ENCODE measurements at regions not wholly inside any gene's neighbourhood (a gene's known extent, or its start where the extent isn't known, plus 50 kb on each side); places are given as distances from the start of the nearest gene placed in this dataset.
"Not testable (repeated sequence)": the region's sequence is repeated elsewhere in the genome, so short reads cannot be mapped to it uniquely, and the experiment has no call there.

- in situ Hi-C loops (cut with MboI; ENCODE audit: low sequenced_read_pairs), result no loop called here
Observed at GRCh38 chr3:182323126-182323700, 470.1 kb upstream of the ATP11B start.

GRCh38 chr3:182323898-182324297, 469.4 kb upstream of the ATP11B start:
- in situ Hi-C loops (cut with MboI; ENCODE audit: low sequenced_read_pairs), result no loop called here

GRCh38 chr3:182325213-182325950, 467.9 kb upstream of the ATP11B start:
- in situ Hi-C loops (cut with MboI; ENCODE audit: low sequenced_read_pairs), result no loop called here

- in situ Hi-C loops (cut with MboI; ENCODE audit: low sequenced_read_pairs), result no loop called here
Observed at GRCh38 chr3:182327196-182327681, 466.1 kb upstream of the ATP11B start.

GRCh38 chr3:182330646-182331045, 462.7 kb upstream of the ATP11B start:
- in situ Hi-C loops (cut with MboI; ENCODE audit: low sequenced_read_pairs), result no loop called here

- in situ Hi-C loops (cut with MboI; ENCODE audit: low sequenced_read_pairs), result no loop called here
Observed at GRCh38 chr3:182331341-182331740, 462.0 kb upstream of the ATP11B start.

- in situ Hi-C loops (cut with MboI; ENCODE audit: low sequenced_read_pairs), result no loop called here
Observed at GRCh38 chr3:182342252-182342651, 451.1 kb upstream of the ATP11B start.

- in situ Hi-C loops (cut with MboI; ENCODE audit: low sequenced_read_pairs), result not testable (repeated sequence)
Observed at GRCh38 chr3:182344026-182344425, 449.3 kb upstream of the ATP11B start.

- in situ Hi-C loops (cut with MboI; ENCODE audit: low sequenced_read_pairs), result no loop called here
Observed at GRCh38 chr3:182349051-182349450, 444.3 kb upstream of the ATP11B start.

- in situ Hi-C loops (cut with MboI; ENCODE audit: low sequenced_read_pairs), result no loop called here
Observed at GRCh38 chr3:182349951-182350517, 443.3 kb upstream of the ATP11B start.

- in situ Hi-C loops (cut with MboI; ENCODE audit: low sequenced_read_pairs), result no loop called here
Observed at GRCh38 chr3:182357928-182358327, 435.4 kb upstream of the ATP11B start.

GRCh38 chr3:182364323-182364722, 429.0 kb upstream of the ATP11B start:
- in situ Hi-C loops (cut with MboI; ENCODE audit: low sequenced_read_pairs), result no loop called here

GRCh38 chr3:182364723-182365650, 428.3 kb upstream of the ATP11B start:
- in situ Hi-C loops (cut with MboI; ENCODE audit: low sequenced_read_pairs), result no loop called here

- in situ Hi-C loops (cut with MboI; ENCODE audit: low sequenced_read_pairs), result no loop called here
Observed at GRCh38 chr3:182366746-182367145, 426.6 kb upstream of the ATP11B start.

- in situ Hi-C loops (cut with MboI; ENCODE audit: low sequenced_read_pairs), result no loop called here
Observed at GRCh38 chr3:182369861-182370260, 423.4 kb upstream of the ATP11B start.

- in situ Hi-C loops (cut with MboI; ENCODE audit: low sequenced_read_pairs), result no loop called here
Observed at GRCh38 chr3:182370949-182371348, 422.4 kb upstream of the ATP11B start.

- in situ Hi-C loops (cut with MboI; ENCODE audit: low sequenced_read_pairs), result no loop called here
Observed at GRCh38 chr3:182375916-182376315, 417.4 kb upstream of the ATP11B start.

GRCh38 chr3:182382112-182382857, 411.0 kb upstream of the ATP11B start:
- in situ Hi-C loops (cut with MboI; ENCODE audit: low sequenced_read_pairs), result no loop called here

- in situ Hi-C loops (cut with MboI; ENCODE audit: low sequenced_read_pairs), result no loop called here
Observed at GRCh38 chr3:182384221-182384620, 409.1 kb upstream of the ATP11B start.

GRCh38 chr3:182385356-182385755, 407.9 kb upstream of the ATP11B start:
- in situ Hi-C loops (cut with MboI; ENCODE audit: low sequenced_read_pairs), result no loop called here
